A673 (cell line): ENCODE measurements at regions not wholly inside any gene's neighbourhood (a gene's known extent, or its start where the extent isn't known, plus 50 kb on each side); places are given as distances from the start of the nearest gene placed in this dataset.

ENCODE experiments used
- BruUV-seq: library from RNA; stranded (reverse); fragments of 400-500 nt; replicated peaks from 2 replicates; lab custom pipeline; 2021; lab: Mats Ljungman, UMichigan
- CTCF ChIA-PET: fragments of 300-600 bp; sonication (Branson Sonifier 250); formaldehyde crosslinking; loops from one replicate; lab custom pipeline; 2022; ENCODE audit warnings: antibody characterized with exemption; lab: Charles Lee
- POLR2A ChIA-PET: fragments of 300-600 bp; sonication (Branson Sonifier 250); formaldehyde crosslinking; loops from one replicate; lab custom pipeline; 2022; ENCODE audit warnings: antibody characterized with exemption; ENCODE audit not compliant: low non-redundant PET; lab: Charles Lee
- DNase-seq: peaks from one replicate; pipeline ENCODE4 v3.0.0-alpha.2; 2015; ENCODE audit warnings: low spot score
- H3K27ac ChIP-seq: fragments of 200-600 bp; sonication (generic); 2 replicates; pipeline ENCODE4 v1.5.1; 2016; ENCODE audit warnings: mixed run types, low read depth, mild to moderate bottlenecking, mixed read lengths, antibody characterized with exemption, low read length; ENCODE audit not compliant: poor library complexity, severe bottlenecking
- H3K27me3 ChIP-seq: fragments of 200-600 bp; sonication (generic); replicated peaks from 2 replicates; pipeline ENCODE4 v1.6.1; 2017; ENCODE audit warnings: mixed run types, low read depth, mild to moderate bottlenecking, mixed read lengths, antibody characterized with exemption, low read length; ENCODE audit not compliant: insufficient read depth, poor library complexity
- H3K36me3 ChIP-seq: fragments of 200-600 bp; sonication (generic); 2 replicates; pipeline ENCODE4 v1.6.1; 2016; ENCODE audit warnings: mixed run types, mild to moderate bottlenecking, mixed read lengths, antibody characterized with exemption, low read length; ENCODE audit not compliant: insufficient read depth, poor library complexity, severe bottlenecking
- H3K4me1 ChIP-seq: fragments of 200-600 bp; sonication (generic); 2 replicates; pipeline ENCODE4 v1.6.1; 2017; ENCODE audit warnings: mixed run types, mild to moderate bottlenecking, mixed read lengths, antibody characterized with exemption, low read length; ENCODE audit not compliant: insufficient read depth, poor library complexity, severe bottlenecking
- H3K4me3 ChIP-seq: fragments of 200-600 bp; sonication (generic); 2 replicates; pipeline ENCODE4 v1.5.1; 2016; ENCODE audit warnings: low read depth, mixed run types, mild to moderate bottlenecking, mixed read lengths, low read length; ENCODE audit not compliant: poor library complexity, severe bottlenecking
- H3K9me3 ChIP-seq: fragments of 200-600 bp; sonication (generic); 2 replicates; pipeline ENCODE4 v1.6.1; 2016; ENCODE audit warnings: mixed run types, low read depth, mild to moderate bottlenecking, mixed read lengths, antibody characterized with exemption, low read length; ENCODE audit not compliant: poor library complexity, severe bottlenecking
- EZH2 ChIP-seq: fragments of 200-600 bp; sonication (generic); IDR thresholded peaks from 2 replicates; pipeline ENCODE4 v1.6.1; 2017; ENCODE audit warnings: borderline replicate concordance, low read depth, mild to moderate bottlenecking, mixed read lengths, antibody characterized with exemption, low read length; ENCODE audit not compliant: poor library complexity, severe bottlenecking
- intact Hi-C: fragments of 100-400 bp; cut with micrococcal nuclease; formaldehyde crosslinking; loops from one replicate; pipeline ENCODE4 v1.10.0; 2022; ENCODE audit not compliant: unreplicated experiment
- TF ChIP-seq, protein P1 (sequence below): fragments of 300-800, 200-600 bp; sonication (generic); conservative IDR thresholded peaks from 2 replicates; pipeline ENCODE4 v1.5.1; 2017; ENCODE audit warnings: low read depth, mild to moderate bottlenecking, antibody characterized with exemption, low read length, moderate library complexity, mixed read lengths

DNA sequence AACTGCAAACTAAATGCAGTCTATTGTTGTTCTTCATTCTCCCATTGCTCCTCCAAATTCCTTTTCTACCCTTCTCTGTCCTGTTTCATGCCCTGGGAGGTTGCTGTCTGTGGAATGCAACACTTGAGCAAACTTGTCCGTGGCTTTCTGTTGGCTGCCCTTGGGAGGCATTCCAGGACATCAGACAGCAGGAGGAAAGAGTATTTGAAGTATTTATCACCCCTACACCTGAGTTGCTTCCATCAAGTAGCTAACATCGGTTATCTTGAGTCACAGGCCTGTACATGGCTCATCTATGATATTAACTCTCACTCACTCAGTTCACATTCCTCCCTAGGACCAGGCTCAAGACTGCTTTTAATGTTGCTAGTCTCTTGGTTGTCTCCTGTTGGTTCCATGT is 803.4 kb upstream of the CDH6 start:
- Histone ChIP-seq H3K4me1 (no peaks in the 10 kb centered on the region), H3K27me3 (no peaks in the 10 kb centered on the region), H3K9me3 (no peaks in the 10 kb centered on the region), H3K27ac (no peak overlapping the region), H3K36me3 (no peaks in the 10 kb centered on the region), H3K4me3 (no peak overlapping the region)
- no peak for TF ChIP-seq EZH2
- TF ChIP-seq, protein P1, sequence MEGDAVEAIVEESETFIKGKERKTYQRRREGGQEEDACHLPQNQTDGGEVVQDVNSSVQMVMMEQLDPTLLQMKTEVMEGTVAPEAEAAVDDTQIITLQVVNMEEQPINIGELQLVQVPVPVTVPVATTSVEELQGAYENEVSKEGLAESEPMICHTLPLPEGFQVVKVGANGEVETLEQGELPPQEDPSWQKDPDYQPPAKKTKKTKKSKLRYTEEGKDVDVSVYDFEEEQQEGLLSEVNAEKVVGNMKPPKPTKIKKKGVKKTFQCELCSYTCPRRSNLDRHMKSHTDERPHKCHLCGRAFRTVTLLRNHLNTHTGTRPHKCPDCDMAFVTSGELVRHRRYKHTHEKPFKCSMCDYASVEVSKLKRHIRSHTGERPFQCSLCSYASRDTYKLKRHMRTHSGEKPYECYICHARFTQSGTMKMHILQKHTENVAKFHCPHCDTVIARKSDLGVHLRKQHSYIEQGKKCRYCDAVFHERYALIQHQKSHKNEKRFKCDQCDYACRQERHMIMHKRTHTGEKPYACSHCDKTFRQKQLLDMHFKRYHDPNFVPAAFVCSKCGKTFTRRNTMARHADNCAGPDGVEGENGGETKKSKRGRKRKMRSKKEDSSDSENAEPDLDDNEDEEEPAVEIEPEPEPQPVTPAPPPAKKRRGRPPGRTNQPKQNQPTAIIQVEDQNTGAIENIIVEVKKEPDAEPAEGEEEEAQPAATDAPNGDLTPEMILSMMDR, result no peak
- intact Hi-C loops, result no loop called here
- DNase-seq, result no peak
- no TSS peak for BruUV-seq
- CTCF ChIA-PET, result no interaction called here
- POLR2A ChIA-PET, result no interaction called here

- H3K4me1 ChIP-seq, result no peaks in the 10 kb centered on the region
- no peak for TF ChIP-seq EZH2
- TF ChIP-seq, protein P1, result no peak
- ChIA-PET CTCF (no interaction called here), POLR2A (no interaction called here)
- no peaks in the 10 kb centered on the region for H3K27me3 ChIP-seq
- no peak for DNase-seq
- H3K9me3 ChIP-seq, result no peaks in the 10 kb centered on the region
- H3K4me3 ChIP-seq, result no peak overlapping the region
- no peak overlapping the region for H3K27ac ChIP-seq
- BruUV-seq, result no TSS peak
- intact Hi-C loops, result no loop called here
- H3K36me3 ChIP-seq, result no peaks in the 10 kb centered on the region
Observed at GRCh38 chr5:30387974-30388632, 805.4 kb upstream of the CDH6 start.

GRCh38 chr5:30385754-30386153 is 807.7 kb upstream of the CDH6 start:
- CTCF ChIA-PET, result no interaction called here
- Histone ChIP-seq H3K27me3 (no peaks in the 10 kb centered on the region), H3K36me3 (no peaks in the 10 kb centered on the region), H3K27ac (no peak overlapping the region), H3K9me3 (no peaks in the 10 kb centered on the region), H3K4me1 (no peaks in the 10 kb centered on the region), H3K4me3 (no peak overlapping the region)
- TF ChIP-seq, protein P1, result no peak
- TF ChIP-seq EZH2, result no peak
- BruUV-seq, result no TSS peak
- no peak for DNase-seq
- POLR2A ChIA-PET, result no interaction called here
- intact Hi-C loops, result no loop called here
